ENCODE measurements at regions not wholly inside any gene's neighbourhood (a gene's known extent, or its start where the extent isn't known, plus 50 kb on each side); places are given as distances from the start of the nearest gene placed in this dataset.

GRCh38 chr2:198476007-198476406 lies 671.6 kb downstream of the PLCL1 start (continued):
- TF ChIP-seq ZNF660 (tag by site-specific recombination; IDR thresholded peaks at IDR 0.05): no peak
- no peak for TF ChIP-seq SCRT2 (tag by site-specific recombination; IDR thresholded peaks at IDR 0.05)
- TF ChIP-seq ZNF274 (IDR thresholded peaks at IDR 0.05; ENCODE audit: low read length): no peak
- TF ChIP-seq ZNF274 (tag by site-specific recombination; IDR thresholded peaks at IDR 0.05; ENCODE audit: borderline replicate concordance): no peak
- no peak for TF ChIP-seq ZNF416 (tag by site-specific recombination; IDR thresholded peaks at IDR 0.05)
- TF ChIP-seq ZBTB17 (tag by site-specific recombination; IDR thresholded peaks at IDR 0.05): no peak

GRCh38 chr2:198471291-198471690 lies 666.9 kb downstream of the PLCL1 start:
- TF ChIP-seq, protein P1, sequence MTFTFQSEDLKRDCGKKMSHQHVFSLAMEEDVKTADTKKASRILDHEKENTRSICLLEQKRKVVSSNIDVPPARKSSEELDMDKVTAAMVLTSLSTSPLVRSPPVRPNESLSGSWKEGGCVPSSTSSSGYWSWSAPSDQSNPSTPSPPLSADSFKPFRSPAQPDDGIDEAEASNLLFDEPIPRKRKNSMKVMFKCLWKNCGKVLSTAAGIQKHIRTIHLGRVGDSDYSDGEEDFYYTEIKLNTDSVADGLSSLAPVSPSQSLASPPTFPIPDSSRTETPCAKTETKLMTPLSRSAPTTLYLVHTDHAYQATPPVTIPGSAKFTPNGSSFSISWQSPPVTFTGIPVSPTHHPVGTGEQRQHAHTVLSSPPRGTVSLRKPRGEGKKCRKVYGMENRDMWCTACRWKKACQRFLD (tag by site-specific recombination; IDR thresholded peaks at IDR 0.05): no peak
- no peak for TF ChIP-seq ZNF174 (tag by site-specific recombination; IDR thresholded peaks at IDR 0.05)
- TF ChIP-seq ZFP69B (tag by site-specific recombination; IDR thresholded peaks at IDR 0.05): no peak
- no peak for TF ChIP-seq ZNF146 (tag by site-specific recombination; IDR thresholded peaks at IDR 0.05)
- no peak overlapping the region for H3K4me3 ChIP-seq (ENCODE audit: low read depth, low read length)
- H3K36me3 ChIP-seq (ENCODE audit: control insufficient read depth in 2 of 2, insufficient read depth in 1 of 2, low read length in 2 of 2): no peaks in the 10 kb centered on the region
- H3K9me3 ChIP-seq (ENCODE audit: control insufficient read depth, insufficient read depth, low read depth, low read length): no peaks in the 10 kb centered on the region
- ChIA-PET POLR2A (no interaction called here), CTCF (interaction anchor here (0.5 to 1.2 kb wide), 4 partner anchors 9 to 880 kb away, joined by 3 read pairs; no protein-coding TSS in a partner anchor)
- no peaks in the 10 kb centered on the region for H3K4me1 ChIP-seq (ENCODE audit: control insufficient read depth, insufficient read depth, low read length)
- H3K27ac ChIP-seq (ENCODE audit: extremely low read depth, low read depth, low read length): no peak overlapping the region

DNA sequence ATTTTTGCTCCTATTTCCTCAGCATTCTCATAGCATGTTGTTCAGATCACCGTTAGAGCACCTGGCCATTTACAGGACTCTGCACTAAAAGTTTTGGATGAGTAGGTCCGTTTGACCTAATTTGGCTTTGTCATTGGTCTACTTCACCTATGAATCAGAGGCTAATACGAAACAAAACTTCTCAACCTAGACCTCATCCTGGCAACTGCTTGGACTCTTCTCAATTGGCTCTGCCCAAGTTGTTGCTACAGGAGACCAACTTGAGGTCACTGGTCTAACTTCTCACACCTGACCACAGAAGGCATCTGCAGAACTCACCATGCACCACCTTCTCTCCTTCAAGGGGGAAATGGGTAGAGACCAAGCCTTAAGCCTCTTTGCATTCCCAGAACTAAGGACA lies 663.7 kb downstream of the PLCL1 start:
- TF ChIP-seq, protein P2, sequence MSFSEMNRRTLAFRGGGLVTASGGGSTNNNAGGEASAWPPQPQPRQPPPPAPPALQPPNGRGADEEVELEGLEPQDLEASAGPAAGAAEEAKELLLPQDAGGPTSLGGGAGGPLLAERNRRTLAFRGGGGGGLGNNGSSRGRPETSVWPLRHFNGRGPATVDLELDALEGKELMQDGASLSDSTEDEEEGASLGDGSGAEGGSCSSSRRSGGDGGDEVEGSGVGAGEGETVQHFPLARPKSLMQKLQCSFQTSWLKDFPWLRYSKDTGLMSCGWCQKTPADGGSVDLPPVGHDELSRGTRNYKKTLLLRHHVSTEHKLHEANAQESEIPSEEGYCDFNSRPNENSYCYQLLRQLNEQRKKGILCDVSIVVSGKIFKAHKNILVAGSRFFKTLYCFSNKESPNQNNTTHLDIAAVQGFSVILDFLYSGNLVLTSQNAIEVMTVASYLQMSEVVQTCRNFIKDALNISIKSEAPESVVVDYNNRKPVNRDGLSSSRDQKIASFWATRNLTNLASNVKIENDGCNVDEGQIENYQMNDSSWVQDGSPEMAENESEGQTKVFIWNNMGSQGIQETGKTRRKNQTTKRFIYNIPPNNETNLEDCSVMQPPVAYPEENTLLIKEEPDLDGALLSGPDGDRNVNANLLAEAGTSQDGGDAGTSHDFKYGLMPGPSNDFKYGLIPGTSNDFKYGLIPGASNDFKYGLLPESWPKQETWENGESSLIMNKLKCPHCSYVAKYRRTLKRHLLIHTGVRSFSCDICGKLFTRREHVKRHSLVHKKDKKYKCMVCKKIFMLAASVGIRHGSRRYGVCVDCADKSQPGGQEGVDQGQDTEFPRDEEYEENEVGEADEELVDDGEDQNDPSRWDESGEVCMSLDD (tag by site-specific recombination; IDR thresholded peaks at IDR 0.05): no peak
- TF ChIP-seq KLF10 (tag by site-specific recombination; IDR thresholded peaks at IDR 0.05) (no peak), ZFP69B (tag by site-specific recombination; IDR thresholded peaks at IDR 0.05) (no peak), KLF9 (tag by site-specific recombination; IDR thresholded peaks at IDR 0.05; ENCODE audit: low read depth) (no peak), ZNF792 (tag by site-specific recombination; IDR thresholded peaks at IDR 0.05) (no peak), TSHZ1 (tag by site-specific recombination; IDR thresholded peaks at IDR 0.05; ENCODE audit: borderline replicate concordance) (no peak)
- no peak overlapping the region for H3K27ac ChIP-seq (ENCODE audit: extremely low read depth, low read depth, low read length)
- no peaks in the 10 kb centered on the region for H3K36me3 ChIP-seq (ENCODE audit: control insufficient read depth in 2 of 2, insufficient read depth in 1 of 2, low read length in 2 of 2)
- no peak overlapping the region for H3K4me3 ChIP-seq (ENCODE audit: low read depth, low read length)
- CTCF ChIA-PET: no interaction called here
- POLR2A ChIA-PET: no interaction called here
- H3K9me3 ChIP-seq (ENCODE audit: control insufficient read depth, insufficient read depth, low read depth, low read length): no peaks in the 10 kb centered on the region
- H3K4me1 ChIP-seq (ENCODE audit: control insufficient read depth, insufficient read depth, low read length): no peaks in the 10 kb centered on the region
